Ovary (tissue), 3 donors: ENCODE measurements at regions not wholly inside any gene's neighbourhood (a gene's known extent, or its start where the extent isn't known, plus 50 kb on each side); places are given as distances from the start of the nearest gene placed in this dataset.

Experiments used
- EP300 ChIP-seq: sonication (generic); formaldehyde crosslinking; IDR thresholded peaks from one replicate; pipeline ENCODE4 v1.6.1; 2017; ENCODE audit warnings: antibody characterized with exemption
- POLR2A ChIP-seq: fragments of 450-650 bp; IDR thresholded peaks from one replicate; pipeline ENCODE4 v1.6.1; 2017; ENCODE audit warnings: antibody characterized with exemption, mild to moderate bottlenecking, moderate library complexity
- TF ChIP-seq, protein P1 (sequence below), 3 donors: fragments of 450-650 bp in 2 of 3; fragments of 200-600 bp in 1 of 3; IDR thresholded peaks; one replicate each; pipeline versions ENCODE4 v1.5.1 to v1.8.0; 2016 to 2022; ENCODE audit warnings: antibody characterized with exemption in 3 of 3, mild to moderate bottlenecking in 1 of 3
- donor health status: DM: no; HTN: no; CAD: no.

DNA sequence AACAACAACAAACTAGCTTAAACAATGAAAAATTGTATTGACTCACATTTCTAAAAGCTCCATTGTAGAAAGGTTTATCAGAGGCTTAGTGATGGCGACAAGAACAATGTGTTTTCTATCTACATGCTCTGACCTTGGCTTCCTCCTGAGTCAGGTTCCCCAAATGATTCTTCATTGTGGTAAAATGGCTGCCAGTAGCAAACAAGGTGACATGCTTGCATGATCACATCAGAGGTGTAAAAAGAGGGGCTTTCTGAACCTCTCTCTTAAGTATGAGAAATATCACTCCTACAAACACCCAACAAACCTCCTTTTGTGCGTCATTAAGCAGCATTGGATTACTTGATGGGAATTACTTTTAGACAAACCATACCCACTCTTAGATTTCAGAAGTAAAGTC is 252.4 kb upstream of the SYT1 start:
- TF ChIP-seq POLR2A (no peak), EP300 (no peak)
- TF ChIP-seq, protein P1, sequence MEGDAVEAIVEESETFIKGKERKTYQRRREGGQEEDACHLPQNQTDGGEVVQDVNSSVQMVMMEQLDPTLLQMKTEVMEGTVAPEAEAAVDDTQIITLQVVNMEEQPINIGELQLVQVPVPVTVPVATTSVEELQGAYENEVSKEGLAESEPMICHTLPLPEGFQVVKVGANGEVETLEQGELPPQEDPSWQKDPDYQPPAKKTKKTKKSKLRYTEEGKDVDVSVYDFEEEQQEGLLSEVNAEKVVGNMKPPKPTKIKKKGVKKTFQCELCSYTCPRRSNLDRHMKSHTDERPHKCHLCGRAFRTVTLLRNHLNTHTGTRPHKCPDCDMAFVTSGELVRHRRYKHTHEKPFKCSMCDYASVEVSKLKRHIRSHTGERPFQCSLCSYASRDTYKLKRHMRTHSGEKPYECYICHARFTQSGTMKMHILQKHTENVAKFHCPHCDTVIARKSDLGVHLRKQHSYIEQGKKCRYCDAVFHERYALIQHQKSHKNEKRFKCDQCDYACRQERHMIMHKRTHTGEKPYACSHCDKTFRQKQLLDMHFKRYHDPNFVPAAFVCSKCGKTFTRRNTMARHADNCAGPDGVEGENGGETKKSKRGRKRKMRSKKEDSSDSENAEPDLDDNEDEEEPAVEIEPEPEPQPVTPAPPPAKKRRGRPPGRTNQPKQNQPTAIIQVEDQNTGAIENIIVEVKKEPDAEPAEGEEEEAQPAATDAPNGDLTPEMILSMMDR (IDR thresholded peaks at IDR 0.05): no peak
